Esophagus squamous epithelium (tissue), 5 donors: ENCODE measurements at regions not wholly inside any gene's neighbourhood (a gene's known extent, or its start where the extent isn't known, plus 50 kb on each side); places are given as distances from the start of the nearest gene placed in this dataset.

Experiments used
- DNase-seq: peaks from one replicate; lab custom pipeline; 2025; lab: John Stamatoyannopoulos, UW
- H3K27ac ChIP-seq, 4 donors: fragments of 200-600 bp; sonication (generic); one replicate each; pipeline ENCODE4 v1.5.1; 2016 to 2019; ENCODE audit warnings: mild to moderate bottlenecking in 1 of 4
- H3K27me3 ChIP-seq, 4 donors: fragments of 200-600 bp; sonication (generic); 1 replicate in 3 of 4; 2 replicates in 1 of 4; pipeline versions ENCODE4 v1.5.1 to v1.6.0; 2017 to 2021; ENCODE audit warnings: antibody characterized with exemption in 1 of 4
- H3K36me3 ChIP-seq, 3 donors: fragments of 200-600 bp; sonication (generic); one replicate each; pipeline ENCODE4 v1.5.1; 2016 to 2019
- H3K4me1 ChIP-seq, 3 donors: fragments of 200-600 bp; sonication (generic); one replicate each; pipeline ENCODE4 v1.5.1; 2017 to 2019
- H3K4me3 ChIP-seq, 4 donors: fragments of 200-600 bp; sonication (generic); 1 replicate in 3 of 4; 2 replicates in 1 of 4; pipeline ENCODE4 v1.5.1; 2016 to 2019; ENCODE audit warnings: mild to moderate bottlenecking in 2 of 4, moderate library complexity in 1 of 4
- H3K9me3 ChIP-seq, 3 donors: fragments of 200-600 bp; sonication (generic); one replicate each; pipeline ENCODE4 v1.5.1; 2016 to 2019
- POLR2A ChIP-seq, 4 donors: fragments of 450-650 bp; IDR thresholded peaks; one replicate each; pipeline ENCODE4 v1.6.1; 2017; ENCODE audit warnings: antibody characterized with exemption in 4 of 4, mild to moderate bottlenecking in 4 of 4, moderate library complexity in 3 of 4
- WGBS, 2 donors: methylation state at CpG; one replicate each; pipeline ENCODE4 v1.1.5; 2018; 5-methylcytosine and 5-hydroxymethylcytosine counted together
- intact Hi-C: fragments of 100-400 bp; cut with DNase I; formaldehyde crosslinking; loops from one replicate; pipeline ENCODE4 v1.15.0; 2022
- TF ChIP-seq, protein P1 (sequence below), 6 experiments: fragments of 450-650 bp in 4 of 6; fragments of 200-600 bp in 2 of 6; sonication (generic) in 2 of 6; IDR thresholded peaks; one replicate each; pipeline ENCODE4 v1.5.1; 2016 to 2019; ENCODE audit warnings: antibody characterized with exemption in 6 of 6, mild to moderate bottlenecking in 4 of 6, moderate library complexity in 4 of 6
- donor health status: DM: yes; HTN: yes; CAD: no.

DNA sequence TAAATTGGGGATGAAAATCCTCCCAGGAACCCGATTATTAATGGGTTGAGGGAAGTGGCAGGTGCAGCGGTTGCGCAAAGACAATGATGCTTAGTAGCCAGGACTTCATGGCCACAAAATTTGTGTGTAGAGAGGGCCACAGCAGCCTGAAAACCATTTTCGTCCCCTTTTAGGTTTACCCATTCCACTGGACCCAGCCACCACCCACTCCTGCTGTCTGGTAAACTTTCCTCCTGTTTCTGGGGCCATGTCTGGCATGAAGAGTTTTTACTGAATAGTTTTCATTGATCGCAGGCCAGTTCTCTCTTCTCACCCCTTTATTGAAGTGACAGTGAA is 69.5 kb upstream of the SYT13 start:
- no peak for DNase-seq
- Histone ChIP-seq H3K36me3 (no peaks in the 10 kb centered on the region), H3K27ac (peak overlapping the region in 2 of 4 donors; percentile 70 to 72), H3K4me3 (peak overlapping the region; percentile 34 to 80 (median 58)), H3K9me3 (no peaks in the 10 kb centered on the region), H3K27me3 (peaks cover 0 to 30% (median 0%) of the 10 kb centered on the region in 4 donors), H3K4me1 (peaks cover 5 to 15% (median 6%) of the 10 kb centered on the region in 3 donors)
- no peak for TF ChIP-seq POLR2A (IDR thresholded peaks at IDR 0.05)
- TF ChIP-seq, protein P1, sequence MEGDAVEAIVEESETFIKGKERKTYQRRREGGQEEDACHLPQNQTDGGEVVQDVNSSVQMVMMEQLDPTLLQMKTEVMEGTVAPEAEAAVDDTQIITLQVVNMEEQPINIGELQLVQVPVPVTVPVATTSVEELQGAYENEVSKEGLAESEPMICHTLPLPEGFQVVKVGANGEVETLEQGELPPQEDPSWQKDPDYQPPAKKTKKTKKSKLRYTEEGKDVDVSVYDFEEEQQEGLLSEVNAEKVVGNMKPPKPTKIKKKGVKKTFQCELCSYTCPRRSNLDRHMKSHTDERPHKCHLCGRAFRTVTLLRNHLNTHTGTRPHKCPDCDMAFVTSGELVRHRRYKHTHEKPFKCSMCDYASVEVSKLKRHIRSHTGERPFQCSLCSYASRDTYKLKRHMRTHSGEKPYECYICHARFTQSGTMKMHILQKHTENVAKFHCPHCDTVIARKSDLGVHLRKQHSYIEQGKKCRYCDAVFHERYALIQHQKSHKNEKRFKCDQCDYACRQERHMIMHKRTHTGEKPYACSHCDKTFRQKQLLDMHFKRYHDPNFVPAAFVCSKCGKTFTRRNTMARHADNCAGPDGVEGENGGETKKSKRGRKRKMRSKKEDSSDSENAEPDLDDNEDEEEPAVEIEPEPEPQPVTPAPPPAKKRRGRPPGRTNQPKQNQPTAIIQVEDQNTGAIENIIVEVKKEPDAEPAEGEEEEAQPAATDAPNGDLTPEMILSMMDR (IDR thresholded peaks at IDR 0.05) = no peak
- intact Hi-C loops = no loop called here
- 18 to 35% methylated on average over 5 of the region's 5 CpGs for WGBS, 2 donors

DNA sequence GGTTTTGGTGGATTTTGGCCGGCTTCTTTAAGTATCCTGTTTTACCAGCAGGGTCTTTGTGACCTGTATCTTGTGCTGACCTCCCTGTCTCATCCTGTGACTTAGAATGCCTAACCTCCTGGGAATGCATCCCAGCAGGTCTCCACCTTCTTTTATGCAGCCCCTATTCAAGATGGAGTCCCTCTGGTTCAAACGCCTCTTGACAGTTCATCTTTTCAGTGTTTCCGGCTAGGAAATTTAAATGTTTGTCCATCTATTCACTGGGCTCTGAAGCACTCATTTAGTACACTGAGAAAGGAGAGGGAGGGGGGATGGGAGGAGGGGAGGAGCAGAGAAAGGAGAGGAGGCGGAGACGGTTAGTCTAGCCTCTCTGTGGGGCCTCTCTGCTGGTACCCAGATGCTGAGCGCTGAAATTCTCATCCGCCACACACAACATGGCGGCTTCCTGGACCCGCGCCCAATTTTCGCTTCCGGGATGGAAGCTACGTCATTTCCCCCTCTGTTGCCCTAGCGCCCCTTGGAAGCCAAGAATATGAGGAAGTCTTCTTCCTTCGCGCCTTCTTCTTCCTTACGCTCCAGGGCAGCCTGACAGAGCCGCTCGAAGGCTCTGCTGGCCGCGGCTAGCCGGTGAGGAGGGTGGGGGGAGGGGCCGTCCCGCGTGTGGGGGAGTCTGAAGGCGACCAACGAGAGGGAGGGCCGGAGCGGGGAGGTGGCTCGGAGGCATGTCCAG is 69.0 kb upstream of the SYT13 start:
- Histone ChIP-seq H3K4me3 (peak overlapping the region; percentile 34 to 80 (median 58)), H3K27me3 (peaks cover 0 to 30% (median 0%) of the 10 kb centered on the region in 4 donors), H3K9me3 (no peaks in the 10 kb centered on the region), H3K27ac (peak overlapping the region in 2 of 4 donors; percentile 70 to 72), H3K36me3 (no peaks in the 10 kb centered on the region), H3K4me1 (peaks cover 5 to 15% (median 6%) of the 10 kb centered on the region in 3 donors)
- no peak for TF ChIP-seq POLR2A (IDR thresholded peaks at IDR 0.05)
- TF ChIP-seq, protein P1 (IDR thresholded peaks at IDR 0.05) = no peak
- intact Hi-C loops = no loop called here
- DNase-seq = no peak
- WGBS, 2 donors = 15 to 16% methylated on average over 13 to 14 of the region's 30 CpGs

DNA sequence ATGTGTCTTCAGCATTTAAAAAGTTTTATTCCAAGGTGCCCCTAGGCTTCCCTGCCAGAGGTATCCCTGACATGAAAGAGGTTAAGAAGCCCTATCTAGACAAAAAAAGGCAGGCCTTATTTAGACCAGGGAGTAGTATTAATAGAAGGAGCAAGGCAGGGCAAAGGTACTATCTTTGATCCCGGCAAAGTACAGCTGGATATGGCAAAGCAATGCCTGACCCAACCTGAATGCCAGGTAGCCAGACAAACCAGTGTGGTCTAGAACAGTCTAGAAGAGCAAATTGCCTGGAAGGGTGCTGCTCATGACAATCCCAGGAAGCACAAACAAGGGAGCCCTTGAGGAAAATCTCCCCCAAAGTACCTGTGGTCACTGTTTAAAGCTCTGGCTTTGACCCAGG is 62.6 kb upstream of the SYT13 start:
- Histone ChIP-seq H3K27ac (no peak overlapping the region), H3K4me1 (no peaks in the 10 kb centered on the region), H3K27me3 (peaks cover 0 to 35% (median 0%) of the 10 kb centered on the region in 4 donors), H3K9me3 (no peaks in the 10 kb centered on the region), H3K36me3 (no peaks in the 10 kb centered on the region), H3K4me3 (no peak overlapping the region)
- no peak for DNase-seq
- 62 to 83% methylated on average over 1 of the region's 1 CpG for WGBS, 2 donors
- TF ChIP-seq POLR2A (IDR thresholded peaks at IDR 0.05) = no peak
- TF ChIP-seq, protein P1 (IDR thresholded peaks at IDR 0.05) = no peak
- intact Hi-C loops = loop anchor here (10.0 kb wide), 1 partner anchor 426 kb away; no protein-coding TSS in a partner anchor

DNA sequence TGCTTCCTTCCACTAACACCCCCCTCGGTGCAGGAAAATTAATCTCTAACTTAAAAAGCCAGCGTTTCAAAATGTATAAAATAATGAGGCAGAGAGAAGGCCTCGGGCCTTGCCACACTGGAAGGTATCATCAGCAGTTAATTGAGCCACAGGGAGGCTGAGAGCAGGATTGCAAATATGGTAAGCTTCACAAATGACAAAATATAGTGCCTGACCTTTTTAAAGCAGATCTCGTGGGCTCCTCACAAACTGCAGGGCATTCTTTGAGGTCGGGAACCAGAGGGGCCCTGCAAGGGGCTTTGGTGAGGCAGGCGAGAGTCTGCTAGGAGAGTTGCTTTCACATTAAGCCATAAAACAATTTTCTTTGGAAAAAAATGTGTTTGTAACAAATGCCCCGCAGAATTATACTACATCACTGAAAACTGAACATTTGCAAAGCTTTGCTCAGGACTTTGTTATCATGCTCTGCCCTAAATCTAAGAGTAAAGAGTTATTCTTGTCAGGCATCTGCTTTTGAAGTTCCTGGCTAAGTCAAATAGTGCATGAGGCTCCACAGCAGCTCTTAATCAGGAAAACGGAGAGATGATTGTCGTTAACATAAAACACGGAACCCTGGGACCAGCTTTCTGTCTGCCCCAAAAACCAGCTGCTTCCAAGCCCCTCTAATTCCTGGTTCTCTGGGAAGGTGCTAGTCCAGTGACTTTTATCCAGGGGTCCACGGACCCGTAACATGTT is 61.4 kb upstream of the SYT13 start:
- no peak overlapping the region for H3K4me3 ChIP-seq
- intact Hi-C loops = loop anchor here (10.0 kb wide), 1 partner anchor 427 kb away; no protein-coding TSS in a partner anchor

More for the DNA sequence above, 61.4 kb upstream of the SYT13 start:
- 58 to 61% methylated on average over 11 to 12 of the region's 12 CpGs for WGBS, 2 donors
- Histone ChIP-seq H3K4me1 (no peaks in the 10 kb centered on the region), H3K36me3 (no peaks in the 10 kb centered on the region), H3K27ac (no peak overlapping the region), H3K27me3 (peaks cover 0 to 35% (median 0%) of the 10 kb centered on the region in 4 donors), H3K9me3 (no peaks in the 10 kb centered on the region)
- TF ChIP-seq POLR2A (IDR thresholded peaks at IDR 0.05) = no peak
- TF ChIP-seq, protein P1 (IDR thresholded peaks at IDR 0.05) = no peak
- no peak for DNase-seq
